Stimulated activated CD4-positive, alpha-beta T cell treated with anti-CD3 and anti-CD28 coated beads, Interleukin-1b, Interleukin-23, amount 100 ng/mL, for 24 hours (primary cell): ENCODE measurements at regions not wholly inside any gene's neighbourhood (a gene's known extent, or its start where the extent isn't known, plus 50 kb on each side); places are given as distances from the start of the nearest gene placed in this dataset.

ENCODE experiments used
- DNase-seq, 4 experiments: peaks; one replicate each; pipeline ENCODE4 v3.0.0-alpha.2; 2020; ENCODE audit warnings: low read depth in 4 of 4, low spot score in 1 of 4

GRCh38 chr12:128043317-128043716, 223.7 kb upstream of the TMEM132C start:
- DNase-seq, result no peak

GRCh38 chr12:128047266-128048060, 219.5 kb upstream of the TMEM132C start:
- no peak for DNase-seq

GRCh38 chr12:128052331-128052730, 214.6 kb upstream of the TMEM132C start:
- no peak for DNase-seq

GRCh38 chr12:128052777-128053176, 214.2 kb upstream of the TMEM132C start:
- DNase-seq, result no peak

- DNase-seq, result no peak
Observed at GRCh38 chr12:128055567-128055966, 211.4 kb upstream of the TMEM132C start.

GRCh38 chr12:128056136-128056801, 210.7 kb upstream of the TMEM132C start:
- no peak for DNase-seq

GRCh38 chr12:128057586-128057985, 209.4 kb upstream of the TMEM132C start:
- no peak for DNase-seq

GRCh38 chr12:128059621-128060370, 207.2 kb upstream of the TMEM132C start:
- no peak for DNase-seq

- no peak for DNase-seq
Observed at GRCh38 chr12:128068211-128068610, 198.8 kb upstream of the TMEM132C start.

- peak in 1 of 4 experiments; percentile 6 for DNase-seq
Observed at GRCh38 chr12:128069359-128069997, 197.5 kb upstream of the TMEM132C start.

- DNase-seq, result no peak
Observed at GRCh38 chr12:128073937-128074336, 193.0 kb upstream of the TMEM132C start.

- DNase-seq, result no peak
Observed at GRCh38 chr12:128075332-128075731, 191.6 kb upstream of the TMEM132C start.

- DNase-seq, result no peak
Observed at GRCh38 chr12:128076188-128076587, 190.8 kb upstream of the TMEM132C start.

- no peak for DNase-seq
Observed at GRCh38 chr12:128077211-128077916, 189.6 kb upstream of the TMEM132C start.

- no peak for DNase-seq
Observed at GRCh38 chr12:128077917-128078298, 189.1 kb upstream of the TMEM132C start.

- no peak for DNase-seq
Observed at GRCh38 chr12:128078301-128078971, 188.5 kb upstream of the TMEM132C start.

GRCh38 chr12:128079446-128079845, 187.5 kb upstream of the TMEM132C start:
- DNase-seq, result no peak

- no peak for DNase-seq
Observed at GRCh38 chr12:128083132-128083729, 183.7 kb upstream of the TMEM132C start.

- no peak for DNase-seq
Observed at GRCh38 chr12:128088926-128089325, 178.0 kb upstream of the TMEM132C start.

- no peak for DNase-seq
Observed at GRCh38 chr12:128089961-128090360, 177.0 kb upstream of the TMEM132C start.
